ENCODE measurements at regions not wholly inside any gene's neighbourhood (a gene's known extent, or its start where the extent isn't known, plus 50 kb on each side); places are given as distances from the start of the nearest gene placed in this dataset.
"Not testable (repeated sequence)": the region's sequence is repeated elsewhere in the genome, so short reads cannot be mapped to it uniquely, and the experiment has no call there.

DNA sequence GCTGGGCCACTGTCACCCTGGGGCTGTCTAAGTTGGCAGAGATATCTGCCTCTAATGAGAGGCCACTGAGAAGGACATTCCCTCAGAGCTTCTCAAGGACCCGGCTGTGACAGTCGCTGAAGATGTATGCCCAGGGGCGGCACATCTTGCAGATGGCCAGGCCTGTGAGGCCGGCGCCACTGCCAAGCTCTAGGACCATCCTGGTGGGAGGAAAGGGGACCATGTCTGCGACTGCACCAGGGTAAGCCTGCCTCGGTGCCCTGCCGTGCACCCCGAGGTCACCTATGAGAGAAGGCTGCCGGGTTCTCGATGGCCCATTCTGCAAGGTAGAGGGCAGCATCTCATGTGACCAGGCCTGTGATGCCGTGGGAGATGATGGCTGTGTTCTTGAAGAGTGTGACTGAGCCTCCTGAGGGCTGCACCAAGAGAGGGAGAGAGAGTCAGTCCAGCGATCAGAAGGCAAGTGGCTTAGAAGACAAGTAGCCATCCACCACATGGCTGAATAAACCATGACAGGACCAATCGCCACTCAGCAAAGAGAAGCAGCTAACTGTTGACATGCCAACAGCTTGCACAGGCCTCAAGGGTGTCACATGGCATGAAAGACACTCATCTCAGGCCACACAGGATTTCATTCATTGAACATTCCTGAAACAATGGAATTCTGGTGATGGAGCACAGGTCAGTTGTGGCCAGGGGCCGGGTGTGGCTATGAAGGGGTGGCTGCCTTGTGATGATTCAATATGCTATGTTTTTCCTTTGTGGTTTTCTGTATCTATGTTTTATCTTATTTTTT lies 123.5 kb upstream of the ALDH3B2 start:
- H3K36me3 ChIP-seq (ENCODE audit: control insufficient read depth in 4 of 4, insufficient read depth in 4 of 4, low read length in 3 of 4); CTCF ChIA-PET; DNase-seq; H3K9me3 ChIP-seq (ENCODE audit: control extremely low read depth in 1 of 5, control insufficient read depth in 4 of 5, insufficient read depth in 2 of 5, low read depth in 1 of 5, low read length in 4 of 5); H3K27me3 ChIP-seq (replicated peaks in 2 of 5; ENCODE audit: control insufficient read depth in 4 of 5, insufficient read depth in 5 of 5, low read length in 4 of 5); POLR2A ChIA-PET; H3K27ac ChIP-seq (ENCODE audit: insufficient read depth in 1 of 2, low read depth in 1 of 2, low read length in 2 of 2, poor library complexity in 1 of 2, severe bottlenecking in 2 of 2); H3K4me3 ChIP-seq (ENCODE audit: control insufficient read depth in 1 of 7, extremely low read depth in 1 of 7, insufficient read depth in 4 of 7, low read depth in 2 of 7, low read length in 6 of 7); H3K4me1 ChIP-seq (ENCODE audit: control extremely low read depth in 1 of 4, control insufficient read depth in 4 of 4, insufficient read depth in 4 of 4, low read length in 3 of 4): not testable (repeated sequence)
- 97% methylated on average over 11 of the region's 15 CpGs for WGBS (ENCODE audit: insufficient coverage)

DNA sequence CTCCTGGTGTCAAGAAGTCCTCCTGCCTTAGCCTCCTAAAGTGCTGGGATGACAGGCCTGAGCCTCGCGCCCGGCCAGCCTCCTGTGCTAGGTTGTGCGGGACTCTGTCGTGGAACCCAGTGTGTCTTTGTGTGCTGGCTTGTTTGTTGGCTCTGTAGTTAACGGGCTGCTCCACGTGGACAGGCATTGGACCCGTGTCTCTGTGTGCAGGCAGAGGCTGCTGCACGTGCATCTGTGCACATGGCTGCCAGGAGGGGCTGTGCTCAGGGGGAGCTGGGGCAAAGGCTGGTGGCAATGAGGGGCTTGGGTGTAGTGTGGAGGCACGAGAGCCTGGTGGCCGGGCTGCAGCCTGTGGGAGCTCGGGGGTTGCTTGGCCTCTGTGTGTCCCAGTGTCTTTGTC lies 121.3 kb upstream of the ALDH3B2 start:
- POLR2A ChIA-PET, result no interaction called here

DNA sequence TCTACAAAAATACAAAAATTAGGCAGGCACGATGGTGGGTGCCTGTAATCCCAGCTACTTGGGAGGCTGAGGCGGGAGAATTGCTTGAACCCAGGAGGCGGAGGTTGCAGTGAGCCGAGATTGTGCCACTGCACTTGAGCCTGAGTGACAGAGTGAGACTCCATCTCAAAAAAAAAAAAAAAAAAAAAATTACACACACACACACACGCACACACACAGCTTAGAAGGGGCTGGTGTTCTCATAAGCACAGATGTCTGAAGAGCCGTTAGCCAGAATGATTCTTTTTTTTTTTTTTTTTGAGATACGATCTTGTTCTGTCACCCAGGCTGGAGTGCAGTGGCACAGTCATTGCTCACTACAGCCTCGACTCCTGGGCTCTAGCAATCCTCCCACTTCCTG lies 119.3 kb upstream of the ALDH3B2 start:
- DNase-seq; H3K27me3 ChIP-seq (replicated peaks in 2 of 5; ENCODE audit: control insufficient read depth in 4 of 5, insufficient read depth in 5 of 5, low read length in 4 of 5); H3K4me3 ChIP-seq (ENCODE audit: control insufficient read depth in 1 of 7, extremely low read depth in 1 of 7, insufficient read depth in 4 of 7, low read depth in 2 of 7, low read length in 6 of 7); H3K36me3 ChIP-seq (ENCODE audit: control insufficient read depth in 4 of 4, insufficient read depth in 4 of 4, low read length in 3 of 4); H3K4me1 ChIP-seq (ENCODE audit: control extremely low read depth in 1 of 4, control insufficient read depth in 4 of 4, insufficient read depth in 4 of 4, low read length in 3 of 4); CTCF ChIA-PET; POLR2A ChIA-PET; H3K27ac ChIP-seq (ENCODE audit: insufficient read depth in 1 of 2, low read depth in 1 of 2, low read length in 2 of 2, poor library complexity in 1 of 2, severe bottlenecking in 2 of 2); H3K9me3 ChIP-seq (ENCODE audit: control extremely low read depth in 1 of 5, control insufficient read depth in 4 of 5, insufficient read depth in 2 of 5, low read depth in 1 of 5, low read length in 4 of 5): not testable (repeated sequence)
- WGBS (ENCODE audit: insufficient coverage), result no CpG with 5 or more reads among the region's 8 CpGs

More for the DNA sequence above, 121.3 kb upstream of the ALDH3B2 start:
- no peak for DNase-seq
- CTCF ChIA-PET, result no interaction called here
- no peaks in the 10 kb centered on the region for H3K36me3 ChIP-seq (ENCODE audit: control insufficient read depth in 4 of 4, insufficient read depth in 4 of 4, low read length in 3 of 4)
- WGBS (ENCODE audit: insufficient coverage), result 98% methylated on average over 7 of the region's 12 CpGs
- no peaks in the 10 kb centered on the region for H3K27me3 ChIP-seq (replicated peaks in 2 of 5; ENCODE audit: control insufficient read depth in 4 of 5, insufficient read depth in 5 of 5, low read length in 4 of 5)
- no peak overlapping the region for H3K27ac ChIP-seq (ENCODE audit: insufficient read depth in 1 of 2, low read depth in 1 of 2, low read length in 2 of 2, poor library complexity in 1 of 2, severe bottlenecking in 2 of 2)
- H3K4me1 ChIP-seq (ENCODE audit: control extremely low read depth in 1 of 4, control insufficient read depth in 4 of 4, insufficient read depth in 4 of 4, low read length in 3 of 4), result no peaks in the 10 kb centered on the region
- no peak overlapping the region for H3K4me3 ChIP-seq (ENCODE audit: control insufficient read depth in 1 of 7, extremely low read depth in 1 of 7, insufficient read depth in 4 of 7, low read depth in 2 of 7, low read length in 6 of 7)
- no peaks in the 10 kb centered on the region for H3K9me3 ChIP-seq (ENCODE audit: control extremely low read depth in 1 of 5, control insufficient read depth in 4 of 5, insufficient read depth in 2 of 5, low read depth in 1 of 5, low read length in 4 of 5)

DNA sequence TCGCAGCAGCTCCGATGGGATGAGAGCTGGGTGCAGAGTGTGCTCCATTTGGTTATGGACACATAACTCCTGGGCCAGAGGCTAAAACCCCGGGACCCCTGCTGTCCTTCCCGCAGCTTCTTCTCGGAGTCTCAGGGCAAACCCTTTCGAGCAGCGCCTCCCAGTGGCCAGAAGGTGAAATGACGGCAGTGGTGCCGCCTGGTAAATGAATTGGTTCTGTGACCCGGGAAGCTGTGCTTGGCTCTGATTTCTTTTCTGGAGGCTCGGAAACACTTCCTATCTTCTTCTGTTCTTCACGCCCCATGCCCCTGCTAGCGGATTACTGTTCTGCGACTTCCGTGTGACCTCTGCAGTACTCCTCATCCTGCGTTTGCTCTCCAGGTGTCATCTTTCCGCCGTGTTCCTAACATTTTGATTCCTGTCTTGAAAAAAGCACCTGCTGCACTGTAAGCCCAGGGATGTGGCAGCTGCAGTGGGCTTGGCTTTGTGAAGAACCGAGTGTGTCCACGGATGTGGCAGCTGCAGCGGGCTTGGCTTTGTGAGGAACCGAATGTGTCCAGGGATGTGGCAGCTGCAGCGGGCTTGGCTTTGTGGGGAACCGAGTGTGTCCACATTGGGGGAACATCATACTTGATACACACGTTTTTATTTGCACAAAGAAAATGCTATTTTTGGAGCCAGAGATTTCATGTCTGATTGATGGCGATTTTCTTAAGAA lies 118.0 kb upstream of the ALDH3B2 start:
- CTCF ChIA-PET; H3K36me3 ChIP-seq (ENCODE audit: control insufficient read depth in 4 of 4, insufficient read depth in 4 of 4, low read length in 3 of 4); POLR2A ChIA-PET; H3K4me3 ChIP-seq (ENCODE audit: control insufficient read depth in 1 of 7, extremely low read depth in 1 of 7, insufficient read depth in 4 of 7, low read depth in 2 of 7, low read length in 6 of 7); H3K4me1 ChIP-seq (ENCODE audit: control extremely low read depth in 1 of 4, control insufficient read depth in 4 of 4, insufficient read depth in 4 of 4, low read length in 3 of 4); DNase-seq; H3K27me3 ChIP-seq (replicated peaks in 2 of 5; ENCODE audit: control insufficient read depth in 4 of 5, insufficient read depth in 5 of 5, low read length in 4 of 5); H3K27ac ChIP-seq (ENCODE audit: insufficient read depth in 1 of 2, low read depth in 1 of 2, low read length in 2 of 2, poor library complexity in 1 of 2, severe bottlenecking in 2 of 2); H3K9me3 ChIP-seq (ENCODE audit: control extremely low read depth in 1 of 5, control insufficient read depth in 4 of 5, insufficient read depth in 2 of 5, low read depth in 1 of 5, low read length in 4 of 5): not testable (repeated sequence)
- WGBS (ENCODE audit: insufficient coverage), result 52% methylated on average over 16 of the region's 26 CpGs

DNA sequence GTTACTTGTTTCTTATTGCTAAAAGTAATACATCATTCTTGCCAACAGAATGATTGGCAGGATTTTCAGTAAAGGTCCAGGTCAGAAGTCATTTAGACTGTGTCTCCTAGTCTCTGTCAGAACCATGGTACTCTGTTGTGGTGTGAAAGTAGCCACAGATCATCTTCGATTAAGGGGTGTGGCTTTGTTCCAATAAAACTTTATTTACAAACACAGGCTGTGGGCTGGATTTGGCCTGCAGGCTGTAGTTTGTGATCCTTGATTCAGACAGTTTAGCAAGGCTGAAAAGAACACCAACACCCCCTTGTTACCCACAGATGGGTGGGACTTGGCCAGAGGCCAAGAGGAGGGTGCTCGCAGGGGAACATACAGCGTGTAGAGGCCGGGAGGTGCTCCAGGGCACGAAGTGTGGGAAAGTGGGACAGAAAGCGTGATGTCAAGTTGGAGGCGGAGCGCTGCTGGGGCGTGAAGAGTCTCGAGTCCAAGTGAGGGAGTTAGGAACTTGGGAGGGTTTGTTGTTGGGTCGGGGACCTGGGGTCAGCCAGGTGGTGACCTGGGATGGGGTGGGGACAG lies 117.3 kb upstream of the ALDH3B2 start:
- H3K36me3 ChIP-seq (ENCODE audit: control insufficient read depth in 4 of 4, insufficient read depth in 4 of 4, low read length in 3 of 4); H3K4me3 ChIP-seq (ENCODE audit: control insufficient read depth in 1 of 7, extremely low read depth in 1 of 7, insufficient read depth in 4 of 7, low read depth in 2 of 7, low read length in 6 of 7); H3K4me1 ChIP-seq (ENCODE audit: control extremely low read depth in 1 of 4, control insufficient read depth in 4 of 4, insufficient read depth in 4 of 4, low read length in 3 of 4); H3K27ac ChIP-seq (ENCODE audit: insufficient read depth in 1 of 2, low read depth in 1 of 2, low read length in 2 of 2, poor library complexity in 1 of 2, severe bottlenecking in 2 of 2); DNase-seq; H3K27me3 ChIP-seq (replicated peaks in 2 of 5; ENCODE audit: control insufficient read depth in 4 of 5, insufficient read depth in 5 of 5, low read length in 4 of 5); POLR2A ChIA-PET; H3K9me3 ChIP-seq (ENCODE audit: control extremely low read depth in 1 of 5, control insufficient read depth in 4 of 5, insufficient read depth in 2 of 5, low read depth in 1 of 5, low read length in 4 of 5): not testable (repeated sequence)
- WGBS (ENCODE audit: insufficient coverage), result 70% methylated on average over 2 of the region's 11 CpGs
- CTCF ChIA-PET, result interaction anchor here (1.3 kb wide), 1 partner anchor 15 kb away, joined by 3 read pairs; no protein-coding TSS in a partner anchor

DNA sequence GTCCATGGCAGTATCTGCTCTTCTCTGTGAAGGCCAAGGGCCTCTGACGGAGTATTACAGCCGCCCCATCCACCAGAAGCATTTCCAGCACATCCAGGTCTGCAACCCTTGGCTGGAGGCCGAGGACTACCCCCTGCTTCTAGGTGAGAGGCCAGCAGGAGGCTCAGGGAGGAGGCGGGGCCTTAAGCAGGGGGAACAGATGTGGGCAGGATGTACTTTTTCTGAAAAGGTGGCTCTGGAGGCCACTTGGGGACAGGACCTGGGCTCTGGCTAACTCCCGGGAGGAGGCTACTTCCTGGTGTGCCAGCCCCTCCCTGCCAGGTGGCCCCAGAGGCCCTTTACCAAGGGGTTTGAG lies 113.9 kb upstream of the ALDH3B2 start:
- H3K27ac ChIP-seq (ENCODE audit: insufficient read depth in 1 of 2, low read depth in 1 of 2, low read length in 2 of 2, poor library complexity in 1 of 2, severe bottlenecking in 2 of 2); H3K9me3 ChIP-seq (ENCODE audit: control extremely low read depth in 1 of 5, control insufficient read depth in 4 of 5, insufficient read depth in 2 of 5, low read depth in 1 of 5, low read length in 4 of 5); H3K4me3 ChIP-seq (ENCODE audit: control insufficient read depth in 1 of 7, extremely low read depth in 1 of 7, insufficient read depth in 4 of 7, low read depth in 2 of 7, low read length in 6 of 7); H3K36me3 ChIP-seq (ENCODE audit: control insufficient read depth in 4 of 4, insufficient read depth in 4 of 4, low read length in 3 of 4); H3K27me3 ChIP-seq (replicated peaks in 2 of 5; ENCODE audit: control insufficient read depth in 4 of 5, insufficient read depth in 5 of 5, low read length in 4 of 5); H3K4me1 ChIP-seq (ENCODE audit: control extremely low read depth in 1 of 4, control insufficient read depth in 4 of 4, insufficient read depth in 4 of 4, low read length in 3 of 4); POLR2A ChIA-PET; CTCF ChIA-PET; DNase-seq: not testable (repeated sequence)
- 100% methylated on average over 1 of the region's 5 CpGs for WGBS (ENCODE audit: insufficient coverage)

DNA sequence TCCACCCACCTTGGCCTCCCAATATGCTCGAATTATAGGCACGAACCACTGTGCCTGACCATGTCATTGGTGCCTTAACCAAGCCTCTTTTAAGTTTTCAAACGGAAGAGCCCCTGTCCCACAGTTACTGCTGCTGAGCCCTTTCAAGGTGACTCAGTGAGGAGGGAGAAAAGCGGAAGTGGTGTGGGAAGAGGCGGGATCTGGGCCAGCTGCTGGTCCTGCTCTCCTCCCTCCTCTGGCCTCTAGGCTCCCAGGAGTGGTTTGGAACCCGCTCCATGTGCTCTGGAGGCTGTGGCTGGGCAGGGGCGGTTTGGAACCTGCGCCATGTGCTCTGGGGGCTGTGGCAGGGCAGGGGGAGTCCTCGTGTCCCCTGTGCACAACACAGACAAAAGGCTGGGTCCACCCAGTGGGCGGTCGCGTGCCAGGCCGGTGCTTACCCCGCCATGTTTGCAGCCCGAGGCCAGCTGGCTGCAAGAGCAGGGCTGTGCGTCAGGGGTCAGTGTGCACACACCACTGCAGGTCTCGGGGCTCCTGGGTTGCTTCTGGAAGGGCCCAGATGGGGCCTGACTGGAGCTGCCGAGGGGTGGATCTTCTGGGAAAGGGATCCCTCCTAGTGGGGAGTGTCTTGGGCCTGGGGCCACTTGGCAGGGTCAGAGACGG lies 113.4 kb upstream of the ALDH3B2 start:
- no CpG with 5 or more reads among the region's 19 CpGs for WGBS (ENCODE audit: insufficient coverage)
- H3K9me3 ChIP-seq (ENCODE audit: control extremely low read depth in 1 of 5, control insufficient read depth in 4 of 5, insufficient read depth in 2 of 5, low read depth in 1 of 5, low read length in 4 of 5); H3K36me3 ChIP-seq (ENCODE audit: control insufficient read depth in 4 of 4, insufficient read depth in 4 of 4, low read length in 3 of 4); POLR2A ChIA-PET; H3K27ac ChIP-seq (ENCODE audit: insufficient read depth in 1 of 2, low read depth in 1 of 2, low read length in 2 of 2, poor library complexity in 1 of 2, severe bottlenecking in 2 of 2); H3K27me3 ChIP-seq (replicated peaks in 2 of 5; ENCODE audit: control insufficient read depth in 4 of 5, insufficient read depth in 5 of 5, low read length in 4 of 5); H3K4me1 ChIP-seq (ENCODE audit: control extremely low read depth in 1 of 4, control insufficient read depth in 4 of 4, insufficient read depth in 4 of 4, low read length in 3 of 4); H3K4me3 ChIP-seq (ENCODE audit: control insufficient read depth in 1 of 7, extremely low read depth in 1 of 7, insufficient read depth in 4 of 7, low read depth in 2 of 7, low read length in 6 of 7); CTCF ChIA-PET; DNase-seq: not testable (repeated sequence)

Measured in common myeloid progenitor, CD34-positive (primary cell).